H9 (cell line): ENCODE measurements at regions not wholly inside any gene's neighbourhood (a gene's known extent, or its start where the extent isn't known, plus 50 kb on each side); places are given as distances from the start of the nearest gene placed in this dataset.

ENCODE experiments used
- DNase-seq: peaks from one replicate; pipeline ENCODE4 v3.0.0-alpha.2; 2017
- H2AFZ ChIP-seq: one replicate; pipeline ENCODE4 v1.6.1; 2013; ENCODE audit warnings: mild to moderate bottlenecking, low read length, control low read depth, moderate library complexity
- H2AK5ac ChIP-seq: 2 replicates; pipeline ENCODE4 v1.6.1; 2013; ENCODE audit warnings: low read length, control low read depth, mixed read lengths; ENCODE audit not compliant: insufficient read length
- H2BK120ac ChIP-seq: one replicate; pipeline ENCODE4 v1.6.1; 2013; ENCODE audit warnings: low read depth, mild to moderate bottlenecking, low read length, control low read depth, inconsistent platforms; ENCODE audit not compliant: poor library complexity, severe bottlenecking
- H2BK12ac ChIP-seq: 2 replicates; pipeline ENCODE4 v1.6.1; 2013; ENCODE audit warnings: low read length, control low read depth, mixed read lengths, low read depth; ENCODE audit not compliant: insufficient read length
- H2BK15ac ChIP-seq: 2 replicates; pipeline ENCODE4 v1.6.1; 2013; ENCODE audit warnings: low read depth, low read length, control low read depth
- H2BK20ac ChIP-seq: one replicate; pipeline ENCODE4 v1.6.1; 2013; ENCODE audit warnings: low read depth, mild to moderate bottlenecking, low read length, control low read depth, inconsistent platforms; ENCODE audit not compliant: poor library complexity, severe bottlenecking
- H2BK5ac ChIP-seq: 2 replicates; pipeline ENCODE4 v1.6.1; 2013; ENCODE audit warnings: low read length, control low read depth, mixed read lengths; ENCODE audit not compliant: insufficient read length
- H3K14ac ChIP-seq: 2 replicates; pipeline ENCODE4 v1.6.1; 2013; ENCODE audit warnings: low read length, control low read depth; ENCODE audit not compliant: insufficient read depth
- H3K18ac ChIP-seq: 2 replicates; pipeline ENCODE4 v1.6.1; 2013; ENCODE audit warnings: low read depth, mild to moderate bottlenecking, mixed read lengths, low read length, control low read depth; ENCODE audit not compliant: insufficient read length
- H3K23ac ChIP-seq: 2 replicates; pipeline ENCODE4 v1.6.1; 2013; ENCODE audit warnings: low read length, control low read depth, mixed read lengths, low read depth; ENCODE audit not compliant: insufficient read length
- H3K23me2 ChIP-seq: 2 replicates; pipeline ENCODE4 v1.6.1; 2013; ENCODE audit warnings: low read depth, mild to moderate bottlenecking, mixed read lengths, low read length, control low read depth; ENCODE audit not compliant: insufficient read length, poor library complexity, severe bottlenecking
- H3K27ac ChIP-seq: 2 replicates; pipeline ENCODE4 v1.5.1; 2013; ENCODE audit warnings: low read length, control low read depth, mixed read lengths, low read depth; ENCODE audit not compliant: insufficient read length
- H3K27me3 ChIP-seq: 2 replicates; pipeline ENCODE4 v1.6.1; 2013; ENCODE audit warnings: low read length, control low read depth, inconsistent platforms; ENCODE audit not compliant: insufficient read depth
- H3K4ac ChIP-seq: 2 replicates; pipeline ENCODE4 v1.6.1; 2013; ENCODE audit warnings: low read depth, mild to moderate bottlenecking, control low read depth, inconsistent platforms, low read length, moderate library complexity
- H3K4me1 ChIP-seq: 2 replicates; pipeline ENCODE4 v1.6.1; 2013; ENCODE audit warnings: low read length, control low read depth, inconsistent platforms; ENCODE audit not compliant: insufficient read depth
- H3K4me2 ChIP-seq: 2 replicates; pipeline ENCODE4 v1.6.1; 2013; ENCODE audit warnings: low read length, control low read depth, mixed read lengths; ENCODE audit not compliant: insufficient read length, insufficient read depth
- H3K56ac ChIP-seq: 2 replicates; pipeline ENCODE4 v1.6.1; 2013; ENCODE audit warnings: low read depth, mild to moderate bottlenecking, mixed read lengths, low read length, control low read depth; ENCODE audit not compliant: insufficient read length
- H3K79me1 ChIP-seq: 2 replicates; pipeline ENCODE4 v1.6.1; 2013; ENCODE audit warnings: low read depth, mild to moderate bottlenecking, moderate library complexity, low read length, control low read depth, inconsistent platforms; ENCODE audit not compliant: insufficient read depth, poor library complexity, severe bottlenecking
- H3K79me2 ChIP-seq: 2 replicates; pipeline ENCODE4 v1.6.1; 2013; ENCODE audit warnings: low read length, control low read depth, inconsistent platforms; ENCODE audit not compliant: insufficient read depth
- H3K9ac ChIP-seq: 2 replicates; pipeline ENCODE4 v1.6.1; 2013; ENCODE audit warnings: low read length, control low read depth, mixed read lengths; ENCODE audit not compliant: insufficient read length; ENCODE audit errors: extremely low read depth
- H3K9me3 ChIP-seq: one replicate; pipeline ENCODE4 v1.6.1; 2013; ENCODE audit warnings: low read depth, low read length, inconsistent platforms; ENCODE audit not compliant: control insufficient read depth
- H3T11ph ChIP-seq: one replicate; pipeline ENCODE4 v1.6.1; 2013; ENCODE audit warnings: mild to moderate bottlenecking, low read length, control low read depth, inconsistent platforms
- H4K20me1 ChIP-seq: one replicate; pipeline ENCODE4 v1.6.1; 2013; ENCODE audit not compliant: control insufficient read depth, insufficient read length, insufficient read depth
- H4K5ac ChIP-seq: 2 replicates; pipeline ENCODE4 v1.6.1; 2013; ENCODE audit warnings: low read depth, mild to moderate bottlenecking, mixed read lengths, low read length, control low read depth; ENCODE audit not compliant: insufficient read length
- H4K8ac ChIP-seq: replicated peaks from 2 replicates; pipeline ENCODE4 v1.6.1; 2013; ENCODE audit warnings: low read length, control low read depth, mixed read lengths, low read depth; ENCODE audit not compliant: insufficient read length
- H4K91ac ChIP-seq: 2 replicates; pipeline ENCODE4 v1.6.1; 2013; ENCODE audit warnings: low read depth, mild to moderate bottlenecking, moderate library complexity, mixed read lengths, low read length, control low read depth; ENCODE audit not compliant: insufficient read length
- H3K27ac Mint-ChIP-seq, 3 experiments: 2 replicates in 2 of 3; 3 replicates in 1 of 3; pipeline ENCODE4 v1.8.0; 2020 to 2021; ENCODE audit warnings: mixed read lengths in 3 of 3, mild to moderate bottlenecking in 1 of 3, moderate library complexity in 1 of 3
- H3K27me3 Mint-ChIP-seq: 2 replicates; pipeline ENCODE4 v1.8.0; 2021; ENCODE audit warnings: low read depth, mild to moderate bottlenecking, moderate library complexity, mixed read lengths
- H3K36me3 Mint-ChIP-seq, 3 experiments: 2 replicates in 2 of 3; 3 replicates in 1 of 3; pipeline ENCODE4 v1.8.0; 2020 to 2021; ENCODE audit warnings: low read depth in 3 of 3, mixed read lengths in 3 of 3; ENCODE audit not compliant: insufficient read depth in 1 of 3
- H3K4me1 Mint-ChIP-seq, 2 experiments: 2 replicates each; pipeline ENCODE4 v1.8.0; 2020; ENCODE audit warnings: mixed read lengths in 2 of 2
- H3K4me3 Mint-ChIP-seq, 2 experiments: 2 replicates in 1 of 2; 3 replicates in 1 of 2; pipeline ENCODE4 v1.8.0; 2020 to 2021; ENCODE audit warnings: mild to moderate bottlenecking in 2 of 2, mixed read lengths in 2 of 2, moderate library complexity in 1 of 2
- H3K9me3 Mint-ChIP-seq, 2 experiments: 2 replicates in 1 of 2; 3 replicates in 1 of 2; pipeline ENCODE4 v1.8.0; 2020; ENCODE audit warnings: mild to moderate bottlenecking in 2 of 2, mixed read lengths in 2 of 2, moderate library complexity in 1 of 2
- CTCF ChIP-seq: fragments of 200-600 bp; sonication (generic); conservative IDR thresholded peaks from 3 replicates; pipeline ENCODE4 v1.8.0; 2021; ENCODE audit warnings: antibody characterized with exemption, mild to moderate bottlenecking
- WGBS: extraction: QIAGEN DNeasy Blood & Tissue Kit; methylation state at CpG from one replicate; pipeline ENCODE4 v1.1.7; 2013; ENCODE audit warnings: missing lambda C conversion rate, low lambda C conversion rate, mixed read lengths; ENCODE audit not compliant: insufficient read length; ENCODE audit errors: extremely low coverage; 5-methylcytosine and 5-hydroxymethylcytosine counted together

- no peak overlapping the region for H2BK5ac ChIP-seq
- H3K23me2 ChIP-seq: no peaks in the 10 kb centered on the region
- no peak overlapping the region for H2AK5ac ChIP-seq
- no peak overlapping the region for H3K27ac ChIP-seq
- H3K9me3 ChIP-seq: no peaks in the 10 kb centered on the region
- peaks cover 4% of the 10 kb centered on the region for H3K27me3 Mint-ChIP-seq
- no peak overlapping the region for H3K4me2 ChIP-seq
- H2BK20ac ChIP-seq: no peak overlapping the region
- H3K4me1 ChIP-seq: peaks cover 2% of the 10 kb centered on the region; the same call in 1 of the 2 replicates
- no peak for DNase-seq
- no peak overlapping the region for H3K18ac ChIP-seq
- no peak overlapping the region for H3K56ac ChIP-seq
- H2BK12ac ChIP-seq: no peak overlapping the region
- no peaks in the 10 kb centered on the region for H3K79me1 ChIP-seq
- H3K4me1 Mint-ChIP-seq: peaks cover 9 to 11% of the 10 kb centered on the region in 2 experiments
- H3K9ac ChIP-seq: no peak overlapping the region
- no peaks in the 10 kb centered on the region; a peak in 1 of 7 replicates for H3K36me3 Mint-ChIP-seq
- TF ChIP-seq CTCF: no peak
- H3K79me2 ChIP-seq: no peaks in the 10 kb centered on the region
- no peak overlapping the region for H4K5ac ChIP-seq
- H3T11ph ChIP-seq: no peak overlapping the region
- H3K23ac ChIP-seq: no peak overlapping the region
- H3K4me3 Mint-ChIP-seq: no peak overlapping the region
- WGBS: no CpG with 5 or more reads among the region's 4 CpGs
- peaks cover 3% of the 10 kb centered on the region for H4K20me1 ChIP-seq
- H4K91ac ChIP-seq: no peak overlapping the region
- no peak overlapping the region for H3K27ac Mint-ChIP-seq
- H4K8ac ChIP-seq: no peak overlapping the region
- no peak overlapping the region for H2BK15ac ChIP-seq
- no peaks in the 10 kb centered on the region; a peak in 1 of 5 replicates for H3K9me3 Mint-ChIP-seq
- no peak overlapping the region for H3K4ac ChIP-seq
- no peaks in the 10 kb centered on the region for H3K27me3 ChIP-seq
- no peak overlapping the region for H3K14ac ChIP-seq
- no peak overlapping the region for H2AFZ ChIP-seq
- H2BK120ac ChIP-seq: no peak overlapping the region
Observed at GRCh38 chr18:37661478-37661877, 95.9 kb upstream of the CELF4 start.
